Neuronal stem cell (in vitro differentiated cells): ENCODE measurements at regions not wholly inside any gene's neighbourhood (a gene's known extent, or its start where the extent isn't known, plus 50 kb on each side); places are given as distances from the start of the nearest gene placed in this dataset.

Experiments
- DNase-seq: peaks from one replicate; pipeline ENCODE4 v3.0.0-alpha.2; 2013; ENCODE audit warnings: low spot score
- H2AFZ ChIP-seq: one replicate; pipeline ENCODE4 v1.6.1; 2013; ENCODE audit warnings: mild to moderate bottlenecking, low read length, inconsistent platforms
- H2AK5ac ChIP-seq: 2 replicates; pipeline ENCODE4 v1.6.1; 2013; ENCODE audit warnings: low read depth, mild to moderate bottlenecking, inconsistent platforms, low read length, moderate library complexity, mixed read lengths
- H2BK120ac ChIP-seq: 2 replicates; pipeline ENCODE4 v1.6.1; 2013; ENCODE audit warnings: low read depth, mild to moderate bottlenecking, inconsistent platforms, low read length, moderate library complexity, mixed read lengths
- H2BK12ac ChIP-seq: one replicate; pipeline ENCODE4 v1.6.1; 2013; ENCODE audit warnings: low read length, inconsistent platforms
- H2BK15ac ChIP-seq: 2 replicates; pipeline ENCODE4 v1.6.1; 2013; ENCODE audit warnings: mild to moderate bottlenecking, low read length, inconsistent platforms, mixed read lengths
- H2BK5ac ChIP-seq: one replicate; pipeline ENCODE4 v1.6.1; 2013; ENCODE audit warnings: inconsistent platforms, mild to moderate bottlenecking, low read length, moderate library complexity
- H3K14ac ChIP-seq: one replicate; pipeline ENCODE4 v1.6.1; 2013; ENCODE audit warnings: low read length, inconsistent platforms
- H3K18ac ChIP-seq: 2 replicates; pipeline ENCODE4 v1.6.1; 2013; ENCODE audit warnings: low read length, inconsistent platforms
- H3K23ac ChIP-seq: 2 replicates; pipeline ENCODE4 v1.6.1; 2013; ENCODE audit warnings: low read depth, mild to moderate bottlenecking, mixed read lengths, low read length, inconsistent platforms; ENCODE audit not compliant: poor library complexity
- H3K27ac ChIP-seq: replicated peaks from 3 replicates; pipeline ENCODE4 v1.5.1; 2013; ENCODE audit warnings: low read length, inconsistent platforms
- H3K27me3 ChIP-seq, 3 experiments: 2 replicates each; pipeline ENCODE4 v1.6.1; 2013; ENCODE audit warnings: low read length in 3 of 3, mild to moderate bottlenecking in 2 of 3, inconsistent platforms in 1 of 3, low read depth in 1 of 3, mixed read lengths in 1 of 3, moderate library complexity in 1 of 3; ENCODE audit not compliant: control insufficient read depth in 3 of 3, insufficient read depth in 3 of 3
- H3K36me3 ChIP-seq, 2 donors: replicated peaks in 1 of 2; 2 replicates each; pipeline ENCODE4 v1.6.1; 2013; ENCODE audit warnings: low read length in 2 of 2; ENCODE audit not compliant: control insufficient read depth in 2 of 2, insufficient read depth in 2 of 2
- H3K4ac ChIP-seq: 2 replicates; pipeline ENCODE4 v1.6.1; 2013; ENCODE audit warnings: inconsistent platforms, mild to moderate bottlenecking, low read length, moderate library complexity
- H3K4me1 ChIP-seq, 2 donors: 1 replicate in 1 of 2; 2 replicates in 1 of 2; pipeline ENCODE4 v1.6.1; 2013; ENCODE audit warnings: low read length in 2 of 2, low read depth in 1 of 2; ENCODE audit not compliant: control insufficient read depth in 2 of 2, insufficient read depth in 1 of 2
- H3K4me2 ChIP-seq: one replicate; pipeline ENCODE4 v1.6.1; 2013; ENCODE audit warnings: mild to moderate bottlenecking, low read length, inconsistent platforms; ENCODE audit not compliant: insufficient read depth, poor library complexity, severe bottlenecking
- H3K4me3 ChIP-seq, 2 donors: 2 replicates each; pipeline ENCODE4 v1.5.1; 2013; ENCODE audit warnings: low read length in 2 of 2, mild to moderate bottlenecking in 2 of 2, inconsistent platforms in 1 of 2, moderate library complexity in 1 of 2
- H3K79me1 ChIP-seq: one replicate; pipeline ENCODE4 v1.6.1; 2013; ENCODE audit warnings: low read depth, mild to moderate bottlenecking, inconsistent platforms, low read length, moderate library complexity
- H3K9ac ChIP-seq: one replicate; pipeline ENCODE4 v1.6.1; 2013; ENCODE audit warnings: mild to moderate bottlenecking, low read depth, low read length, inconsistent platforms; ENCODE audit not compliant: poor library complexity
- H3K9me3 ChIP-seq, 2 donors: replicated peaks in 1 of 2; 2 replicates each; pipeline versions ENCODE3 to v1.6.1; 2013; ENCODE audit warnings: low read length in 2 of 2, mild to moderate bottlenecking in 2 of 2, inconsistent platforms in 1 of 2, low read depth in 1 of 2, mixed read lengths in 1 of 2, moderate library complexity in 1 of 2; ENCODE audit not compliant: control insufficient read depth in 2 of 2, insufficient read depth in 1 of 2
- H4K8ac ChIP-seq: one replicate; pipeline ENCODE4 v1.6.1; 2013; ENCODE audit warnings: low read depth, mild to moderate bottlenecking, inconsistent platforms, low read length, moderate library complexity
- H4K91ac ChIP-seq: one replicate; pipeline ENCODE4 v1.6.1; 2013; ENCODE audit warnings: low read length, low read depth, mild to moderate bottlenecking, inconsistent platforms; ENCODE audit not compliant: poor library complexity
- WGBS, 2 donors: extraction: QIAGEN DNeasy Blood & Tissue Kit; methylation state at CpG; one replicate each; pipeline ENCODE4 v1.1.7; 2013; ENCODE audit warnings: missing lambda C conversion rate in 2 of 2, mixed read lengths in 1 of 2; ENCODE audit not compliant: insufficient read length in 2 of 2, insufficient replicate concordance in 1 of 2; ENCODE audit errors: extremely low coverage in 2 of 2; 5-methylcytosine and 5-hydroxymethylcytosine counted together

DNA sequence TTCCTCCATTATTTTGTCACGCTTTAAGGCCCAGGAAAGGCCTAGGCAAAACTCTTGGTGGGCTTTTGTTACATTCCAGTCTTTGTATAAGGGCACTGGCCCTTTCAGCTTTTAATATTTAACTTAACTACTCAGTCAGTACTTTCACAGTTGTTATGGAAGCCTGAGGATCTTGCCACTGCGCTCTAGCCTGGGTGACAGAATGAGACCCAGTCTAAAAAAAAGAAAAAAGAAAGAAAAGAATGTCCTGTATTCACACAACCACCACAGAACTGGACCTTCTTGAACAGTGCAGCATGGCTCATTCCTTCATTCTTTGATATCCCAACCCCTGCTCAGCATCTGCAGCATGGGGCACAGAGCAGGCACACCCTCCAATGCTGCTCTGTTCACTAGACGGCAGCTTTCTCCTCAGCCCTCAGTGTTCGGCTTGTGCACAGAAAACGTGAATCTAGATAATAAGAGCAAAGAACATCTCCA is 59.6 kb upstream of the EPCAM start:
- no peaks in the 10 kb centered on the region for H3K27me3 ChIP-seq
- no peak overlapping the region for H3K9ac ChIP-seq
- no peak overlapping the region for H4K91ac ChIP-seq
- H3K79me1 ChIP-seq, result no peaks in the 10 kb centered on the region
- H2BK5ac ChIP-seq, result no peak overlapping the region
- H2BK120ac ChIP-seq, result no peak overlapping the region
- WGBS, 2 donors, result no CpG with 5 or more reads among the region's 5 CpGs
- peaks cover 20 to 22% of the 10 kb centered on the region in 2 donors for H3K4me1 ChIP-seq
- no peak overlapping the region for H3K23ac ChIP-seq
- H3K18ac ChIP-seq, result peak overlapping the region; percentile 62
- H3K14ac ChIP-seq, result no peak overlapping the region
- H3K4ac ChIP-seq, result no peak overlapping the region
- H2AK5ac ChIP-seq, result no peak overlapping the region
- H2BK15ac ChIP-seq, result no peak overlapping the region
- no peak overlapping the region for H3K4me3 ChIP-seq
- no peak overlapping the region for H2BK12ac ChIP-seq
- DNase-seq, result no peak
- no peak overlapping the region for H2AFZ ChIP-seq
- peak overlapping the region; percentile 13 for H3K27ac ChIP-seq
- no peaks in the 10 kb centered on the region for H3K36me3 ChIP-seq
- H4K8ac ChIP-seq, result no peak overlapping the region
- H3K4me2 ChIP-seq, result no peak overlapping the region
- H3K9me3 ChIP-seq, result no peaks in the 10 kb centered on the region

DNA sequence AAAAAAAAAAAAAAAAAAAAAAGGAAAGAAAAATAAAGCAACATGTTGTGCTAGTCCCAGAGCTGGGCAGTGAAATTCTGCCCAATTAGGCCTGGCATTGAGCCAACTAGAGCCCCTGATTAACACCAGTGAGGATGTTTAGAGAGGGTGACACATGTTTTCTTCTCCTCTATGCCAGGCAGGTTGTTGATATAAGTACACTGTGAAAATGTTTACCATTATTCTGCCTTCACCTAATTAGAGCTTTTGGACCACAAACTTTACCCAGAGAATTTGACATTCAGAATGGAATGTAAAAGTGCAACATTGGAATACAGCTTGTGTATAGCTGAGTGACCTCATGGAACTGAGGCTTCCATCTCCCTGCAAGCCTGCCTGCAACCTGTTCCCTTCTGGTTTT is 62.0 kb upstream of the EPCAM start:
- H2BK12ac ChIP-seq, result no peak overlapping the region
- H3K36me3 ChIP-seq, result no peaks in the 10 kb centered on the region
- H3K14ac ChIP-seq, result no peak overlapping the region
- H2BK5ac ChIP-seq, result no peak overlapping the region
- no peak overlapping the region for H4K91ac ChIP-seq
- no peak overlapping the region for H3K9ac ChIP-seq
- no peak overlapping the region for H3K4ac ChIP-seq
- no peak overlapping the region for H3K4me2 ChIP-seq
- no peaks in the 10 kb centered on the region for H3K79me1 ChIP-seq
- H2AK5ac ChIP-seq, result no peak overlapping the region
- H3K23ac ChIP-seq, result no peak overlapping the region
- H3K9me3 ChIP-seq, result no peaks in the 10 kb centered on the region
- H3K18ac ChIP-seq, result no peak overlapping the region
- H4K8ac ChIP-seq, result no peak overlapping the region
- H2BK15ac ChIP-seq, result no peak overlapping the region
- DNase-seq, result no peak
- H3K4me1 ChIP-seq, result peaks cover 22 to 30% of the 10 kb centered on the region in 2 donors
- H2AFZ ChIP-seq, result no peak overlapping the region
- H3K4me3 ChIP-seq, result no peak overlapping the region
- H3K27me3 ChIP-seq, result no peaks in the 10 kb centered on the region
- H3K27ac ChIP-seq, result no peak overlapping the region
- no peak overlapping the region for H2BK120ac ChIP-seq

DNA sequence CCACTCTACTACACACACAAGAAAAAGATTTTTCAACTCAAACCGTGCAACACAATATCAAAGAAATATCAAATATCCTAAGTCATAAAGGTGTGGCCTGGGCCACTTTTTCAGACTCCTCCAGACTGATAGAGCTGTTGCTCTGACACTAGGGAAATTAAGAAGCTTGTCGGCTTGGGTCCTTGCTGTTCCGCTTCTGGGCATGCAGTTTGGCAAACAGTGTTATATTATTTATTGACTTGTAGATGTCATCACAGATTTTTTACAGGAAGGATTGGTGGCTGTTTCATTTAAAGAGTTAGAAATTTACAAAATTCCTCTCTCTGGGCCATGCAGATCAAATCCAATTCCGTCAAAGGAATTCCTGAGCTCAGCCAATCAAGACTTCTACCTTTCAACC is 64.5 kb upstream of the EPCAM start:
- Histone ChIP-seq H3K9me3 (no peaks in the 10 kb centered on the region), H3K4me3 (no peak overlapping the region), H2AK5ac (no peak overlapping the region), H3K79me1 (no peaks in the 10 kb centered on the region), H2BK15ac (no peak overlapping the region), H2BK12ac (no peak overlapping the region), H3K4ac (no peak overlapping the region), H3K23ac (no peak overlapping the region), H4K8ac (no peak overlapping the region), H2BK5ac (no peak overlapping the region), H3K14ac (no peak overlapping the region), H2AFZ (no peak overlapping the region), H2BK120ac (no peak overlapping the region), H3K4me1 (peaks cover 5 to 29% of the 10 kb centered on the region in 2 donors), H3K27ac (no peak overlapping the region), H3K18ac (no peak overlapping the region), H4K91ac (no peak overlapping the region), H3K9ac (no peak overlapping the region), H3K4me2 (no peak overlapping the region), H3K27me3 (no peaks in the 10 kb centered on the region), H3K36me3 (no peaks in the 10 kb centered on the region)
- no CpG with 5 or more reads among the region's 4 CpGs for WGBS, 2 donors
- DNase-seq, result no peak

- no peak overlapping the region for H2BK120ac ChIP-seq
- H3K9ac ChIP-seq, result no peak overlapping the region
- no peak overlapping the region for H2AFZ ChIP-seq
- DNase-seq, result no peak
- H4K91ac ChIP-seq, result no peak overlapping the region
- H3K18ac ChIP-seq, result no peak overlapping the region
- H2BK5ac ChIP-seq, result no peak overlapping the region
- no peak overlapping the region for H3K23ac ChIP-seq
- no peak overlapping the region for H3K4ac ChIP-seq
- H3K79me1 ChIP-seq, result no peaks in the 10 kb centered on the region
- no peak overlapping the region for H3K4me3 ChIP-seq
- H3K14ac ChIP-seq, result no peak overlapping the region
- H2BK12ac ChIP-seq, result no peak overlapping the region
- no peak overlapping the region for H3K4me2 ChIP-seq
- H2BK15ac ChIP-seq, result no peak overlapping the region
- no peak overlapping the region for H4K8ac ChIP-seq
- no peaks in the 10 kb centered on the region for H3K36me3 ChIP-seq
- H2AK5ac ChIP-seq, result no peak overlapping the region
- peaks cover 2 to 32% of the 10 kb centered on the region in 2 donors for H3K4me1 ChIP-seq
- no peak overlapping the region for H3K27ac ChIP-seq
- H3K9me3 ChIP-seq, result no peaks in the 10 kb centered on the region
- no peaks in the 10 kb centered on the region for H3K27me3 ChIP-seq
- WGBS, 2 donors, result no CpG with 5 or more reads among the region's 3 CpGs
Measured at GRCh38 chr2:47303341-47304148, 65.6 kb upstream of the EPCAM start.
